ENCODE measurements at regions not wholly inside any gene's neighbourhood (a gene's known extent, or its start where the extent isn't known, plus 50 kb on each side); places are given as distances from the start of the nearest gene placed in this dataset.

GRCh38 chr13:24011266-24011665 lies 114.0 kb upstream of the C1QTNF9B start:
- Mint-ChIP-seq H3K4me3 (no peak overlapping the region), H3K36me3 (no peaks in the 10 kb centered on the region), H3K9me3 (no peaks in the 10 kb centered on the region), H3K27me3 (peaks cover 9% of the 10 kb centered on the region), H3K4me1 (no peaks in the 10 kb centered on the region), H3K27ac (no peak overlapping the region)
- ATAC-seq (ENCODE audit: low read depth) (no peak), DNase-seq (ENCODE audit: low spot score in 2 of 2) (no peak)

DNA sequence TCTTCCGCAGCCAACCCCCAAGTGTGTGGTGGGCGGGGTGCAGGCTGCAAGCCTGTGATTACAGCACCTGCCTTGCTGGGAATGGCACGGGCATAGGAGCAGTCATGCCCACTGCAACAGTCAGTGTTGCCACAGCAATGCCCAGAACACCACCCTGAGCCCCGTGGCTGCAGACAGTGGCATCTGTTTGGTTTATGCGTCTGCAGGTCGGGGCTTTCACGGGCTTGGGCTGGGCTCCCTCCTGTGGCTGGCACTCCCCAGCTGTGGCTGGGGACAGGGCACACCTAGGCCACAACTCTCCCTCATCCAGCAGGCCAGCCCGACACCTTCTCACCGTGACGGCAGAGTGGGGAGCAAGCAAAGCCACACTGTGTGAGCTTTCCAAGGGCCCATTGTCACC lies 115.3 kb upstream of the C1QTNF9B start:
- H3K36me3 Mint-ChIP-seq: no peaks in the 10 kb centered on the region
- ATAC-seq (ENCODE audit: low read depth) (no peak), DNase-seq (ENCODE audit: low spot score in 2 of 2) (no peak)
- no peak overlapping the region for H3K27ac Mint-ChIP-seq
- H3K27me3 Mint-ChIP-seq: peaks cover 13% of the 10 kb centered on the region
- H3K4me3 Mint-ChIP-seq: no peak overlapping the region
- H3K9me3 Mint-ChIP-seq: no peaks in the 10 kb centered on the region
- no peaks in the 10 kb centered on the region for H3K4me1 Mint-ChIP-seq

DNA sequence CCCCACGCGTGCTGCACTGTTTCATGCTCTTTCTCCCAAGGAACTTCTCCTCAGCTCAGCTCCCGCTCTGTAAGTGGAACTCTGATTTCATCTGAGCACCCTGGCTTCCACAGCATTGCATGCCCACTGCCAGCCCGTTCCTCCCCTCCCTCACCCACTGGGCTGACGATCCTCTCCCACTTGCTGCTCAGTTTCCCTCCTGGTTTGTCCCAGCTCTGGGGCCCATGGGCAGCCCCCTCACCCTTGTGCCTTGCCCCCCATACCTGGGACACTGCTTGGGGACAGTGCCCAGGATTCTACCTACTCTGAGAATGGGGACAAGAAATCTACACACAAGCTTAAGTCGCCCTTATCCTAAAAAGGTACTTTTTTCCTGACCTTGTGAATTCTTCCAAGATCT lies 115.9 kb upstream of the C1QTNF9B start:
- Mint-ChIP-seq H3K27me3 (peaks cover 12% of the 10 kb centered on the region), H3K4me1 (no peaks in the 10 kb centered on the region), H3K36me3 (no peaks in the 10 kb centered on the region), H3K9me3 (no peaks in the 10 kb centered on the region), H3K4me3 (no peak overlapping the region), H3K27ac (no peak overlapping the region)
- DNase-seq (ENCODE audit: low spot score in 2 of 2): no peak
- no peak for ATAC-seq (ENCODE audit: low read depth)

GRCh38 chr13:24016046-24016445 lies 118.7 kb upstream of the C1QTNF9B start:
- H3K4me3 Mint-ChIP-seq: no peak overlapping the region
- DNase-seq (ENCODE audit: low spot score in 2 of 2) (no peak), ATAC-seq (ENCODE audit: low read depth) (no peak)
- peaks cover 9% of the 10 kb centered on the region for H3K27me3 Mint-ChIP-seq
- no peaks in the 10 kb centered on the region for H3K9me3 Mint-ChIP-seq
- H3K4me1 Mint-ChIP-seq: no peaks in the 10 kb centered on the region
- no peaks in the 10 kb centered on the region for H3K36me3 Mint-ChIP-seq
- H3K27ac Mint-ChIP-seq: no peak overlapping the region

DNA sequence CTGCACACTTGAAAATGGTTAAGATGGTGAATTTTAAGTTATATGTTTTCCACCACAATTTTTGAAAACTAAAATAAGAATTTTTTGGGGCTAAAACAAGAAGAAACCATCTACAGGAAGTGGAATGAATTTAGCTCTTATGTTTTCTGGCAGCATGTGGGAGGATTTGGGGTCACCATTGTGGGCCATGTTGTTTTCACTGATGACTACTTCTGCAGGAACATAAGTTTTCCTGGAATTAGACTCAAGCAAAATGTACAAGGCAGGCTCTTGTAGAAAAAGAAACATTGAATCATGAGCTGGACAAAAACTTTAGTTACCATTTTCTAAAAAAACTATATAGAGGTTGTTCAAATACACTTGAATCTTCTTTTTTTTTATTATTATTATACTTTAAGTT lies 125.3 kb upstream of the C1QTNF9B start:
- no peak for ATAC-seq (ENCODE audit: low read depth)
- H3K27me3 Mint-ChIP-seq: no peaks in the 10 kb centered on the region

GRCh38 chr13:24023073-24023472 lies 125.8 kb upstream of the C1QTNF9B start:
- no peaks in the 10 kb centered on the region for H3K36me3 Mint-ChIP-seq
- H3K4me1 Mint-ChIP-seq: no peaks in the 10 kb centered on the region
- H3K27ac Mint-ChIP-seq: no peak overlapping the region
- no peaks in the 10 kb centered on the region for H3K9me3 Mint-ChIP-seq
- ATAC-seq (ENCODE audit: low read depth) (no peak), DNase-seq (ENCODE audit: low spot score in 2 of 2) (no peak)
- H3K27me3 Mint-ChIP-seq: peaks cover under 1% of the 10 kb centered on the region
- H3K4me3 Mint-ChIP-seq: no peak overlapping the region

More for the DNA sequence above, 125.3 kb upstream of the C1QTNF9B start:
- Mint-ChIP-seq H3K4me1 (no peaks in the 10 kb centered on the region), H3K9me3 (no peaks in the 10 kb centered on the region), H3K36me3 (no peaks in the 10 kb centered on the region), H3K4me3 (no peak overlapping the region), H3K27ac (no peak overlapping the region)
- DNase-seq (ENCODE audit: low spot score in 2 of 2): no peak

DNA sequence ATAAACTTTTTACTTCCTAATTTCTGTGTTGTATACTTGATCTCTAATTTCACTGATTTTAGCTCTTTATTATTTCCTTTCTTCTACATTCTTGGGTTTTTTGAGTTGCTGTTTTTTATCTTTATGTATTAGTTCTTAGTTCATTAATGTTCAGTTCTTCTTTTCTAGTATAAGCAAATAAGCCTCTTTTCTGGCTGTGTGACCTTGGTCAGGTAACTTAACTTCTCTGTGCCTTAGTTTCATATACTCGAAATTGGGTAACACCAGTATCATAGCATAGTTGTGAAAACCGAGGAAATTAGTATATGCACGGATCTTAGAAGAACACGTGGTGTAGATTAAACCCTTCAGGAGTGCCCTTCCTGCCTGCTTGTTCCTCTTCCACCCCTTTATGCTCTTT lies 130.2 kb upstream of the C1QTNF9B start:
- ATAC-seq (ENCODE audit: low read depth) (no peak), DNase-seq (ENCODE audit: low spot score in 2 of 2) (no peak)
- H3K4me1 Mint-ChIP-seq: no peaks in the 10 kb centered on the region
- H3K36me3 Mint-ChIP-seq: peaks cover 3% of the 10 kb centered on the region
- no peak overlapping the region for H3K4me3 Mint-ChIP-seq
- peaks cover 3% of the 10 kb centered on the region for H3K9me3 Mint-ChIP-seq
- H3K27me3 Mint-ChIP-seq: peaks cover 12% of the 10 kb centered on the region
- no peak overlapping the region for H3K27ac Mint-ChIP-seq

DNA sequence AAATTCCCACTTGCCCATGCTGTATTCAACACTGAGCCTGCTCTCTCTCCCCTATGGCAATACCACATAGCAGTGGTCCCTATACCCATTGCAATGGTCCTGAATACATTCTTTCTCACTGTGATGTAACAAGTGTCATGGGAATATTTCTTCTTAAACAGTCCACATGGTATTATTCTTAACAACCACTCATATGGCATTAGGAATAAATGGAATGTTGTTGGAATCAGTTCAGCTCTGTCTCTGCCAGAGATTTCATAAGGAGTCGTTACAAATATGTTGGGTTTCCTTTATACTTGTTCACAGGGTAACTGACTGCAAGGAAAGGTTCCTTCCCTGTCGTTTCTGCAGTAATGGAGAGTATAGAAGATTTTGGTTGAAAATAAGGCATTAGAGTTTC lies 128.3 kb upstream of the SPATA13 start:
- DNase-seq (ENCODE audit: low spot score in 2 of 2): no peak
- H3K27ac Mint-ChIP-seq: no peak overlapping the region
- peaks cover 3% of the 10 kb centered on the region for H3K9me3 Mint-ChIP-seq
- H3K4me3 Mint-ChIP-seq: no peak overlapping the region
- no peaks in the 10 kb centered on the region for H3K4me1 Mint-ChIP-seq
- H3K27me3 Mint-ChIP-seq: peaks cover 15% of the 10 kb centered on the region
- H3K36me3 Mint-ChIP-seq: peaks cover 3% of the 10 kb centered on the region
- ATAC-seq (ENCODE audit: low read depth): no peak

DNA sequence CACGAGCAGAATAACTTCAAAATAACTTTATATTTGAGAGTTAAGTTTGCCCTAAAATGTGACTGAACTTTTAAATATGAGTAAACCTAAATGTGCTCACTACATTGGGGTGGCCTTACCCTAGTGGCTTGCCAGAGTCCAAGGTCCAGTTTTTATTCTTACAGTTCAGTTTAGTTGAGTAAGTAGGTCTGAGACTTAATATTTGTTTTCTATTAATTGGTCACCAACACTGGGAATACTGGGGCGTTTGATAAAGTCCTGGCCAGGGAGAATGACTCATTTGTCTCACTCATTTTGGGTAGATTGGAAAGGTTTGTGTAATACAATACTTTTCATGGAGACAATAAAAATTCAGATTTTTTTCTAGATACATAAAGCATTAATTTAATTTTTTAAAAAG lies 127.8 kb upstream of the SPATA13 start:
- peaks cover 15% of the 10 kb centered on the region for H3K27me3 Mint-ChIP-seq
- no peak overlapping the region for H3K27ac Mint-ChIP-seq
- H3K36me3 Mint-ChIP-seq: peaks cover 3% of the 10 kb centered on the region
- H3K9me3 Mint-ChIP-seq: peaks cover 3% of the 10 kb centered on the region
- no peak overlapping the region for H3K4me3 Mint-ChIP-seq
- H3K4me1 Mint-ChIP-seq: no peaks in the 10 kb centered on the region
- ATAC-seq (ENCODE audit: low read depth) (no peak), DNase-seq (ENCODE audit: low spot score in 2 of 2) (no peak)

DNA sequence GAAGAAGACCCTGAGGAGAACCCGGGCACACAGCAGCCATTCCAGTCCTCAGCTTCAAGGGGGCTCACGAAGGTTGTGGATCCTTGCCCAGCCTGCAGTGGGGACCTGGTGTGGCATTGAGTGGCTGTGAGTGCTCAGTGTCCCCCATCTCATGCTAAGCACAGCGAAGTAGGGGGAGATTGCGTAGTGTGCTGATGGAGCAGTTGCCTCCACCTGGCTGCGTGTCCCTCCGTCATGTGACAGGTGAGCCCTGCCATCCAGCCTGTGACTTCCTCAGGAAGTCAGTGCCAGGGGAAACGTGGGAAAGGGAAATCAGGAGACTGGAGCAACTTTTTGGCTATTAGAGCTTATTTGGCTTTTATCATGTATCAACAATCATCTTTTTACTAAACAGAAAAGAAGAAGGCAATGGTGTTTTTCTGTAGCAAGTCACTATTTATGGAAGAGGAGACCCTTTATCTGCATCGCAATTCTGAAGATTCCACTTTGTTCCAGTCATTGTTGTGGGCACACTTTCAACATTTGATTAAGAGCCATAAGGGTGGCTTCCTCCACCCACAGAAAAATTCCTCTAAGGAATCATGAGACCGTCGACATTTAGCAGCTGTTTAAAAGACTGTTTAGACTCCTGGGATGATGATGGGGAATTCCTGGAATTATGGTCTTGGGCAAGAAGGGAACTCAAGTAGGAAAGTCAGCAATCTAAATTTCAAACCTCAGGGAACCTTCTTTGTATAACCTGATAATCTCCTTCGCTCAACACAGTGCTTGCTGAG lies 126.8 kb upstream of the SPATA13 start:
- peaks cover 3% of the 10 kb centered on the region for H3K9me3 Mint-ChIP-seq
- H3K27me3 Mint-ChIP-seq: peaks cover 16% of the 10 kb centered on the region
- peaks cover 3% of the 10 kb centered on the region for H3K36me3 Mint-ChIP-seq
- no peak overlapping the region for H3K4me3 Mint-ChIP-seq
- no peaks in the 10 kb centered on the region for H3K4me1 Mint-ChIP-seq
- no peak for ATAC-seq (ENCODE audit: low read depth)
- no peak for DNase-seq (ENCODE audit: low spot score in 2 of 2)
- no peak overlapping the region for H3K27ac Mint-ChIP-seq

- Mint-ChIP-seq H3K9me3 (no peaks in the 10 kb centered on the region), H3K36me3 (no peaks in the 10 kb centered on the region), H3K4me1 (peaks cover 2% of the 10 kb centered on the region), H3K27ac (no peak overlapping the region), H3K27me3 (peaks cover 14% of the 10 kb centered on the region), H3K4me3 (no peak overlapping the region)
- ATAC-seq (ENCODE audit: low read depth): no peak
- no peak for DNase-seq (ENCODE audit: low spot score in 2 of 2)
Measured at GRCh38 chr13:24035411-24035810, 125.1 kb upstream of the SPATA13 start.

DNA sequence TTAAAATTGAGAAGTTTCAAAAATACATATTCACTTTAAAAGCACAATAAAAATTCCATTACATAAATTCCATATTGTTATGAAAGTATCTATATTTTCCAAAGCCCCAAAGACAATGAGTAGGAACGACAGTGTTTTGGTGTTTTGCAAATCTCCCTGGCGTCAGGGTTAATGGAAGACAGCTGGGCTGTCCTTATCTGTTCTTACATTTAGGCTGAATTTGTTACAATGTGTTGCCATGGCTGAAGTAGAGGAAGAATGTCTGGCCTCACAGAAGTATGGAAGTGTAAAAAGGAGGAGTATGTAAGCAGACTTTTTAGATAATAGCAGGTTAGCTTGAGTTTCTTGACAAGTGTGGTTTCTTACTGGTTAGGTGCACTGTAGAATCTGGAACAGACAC lies 124.4 kb upstream of the SPATA13 start:
- H3K4me1 Mint-ChIP-seq: peaks cover 2% of the 10 kb centered on the region
- H3K4me3 Mint-ChIP-seq: no peak overlapping the region
- DNase-seq (ENCODE audit: low spot score in 2 of 2) (no peak), ATAC-seq (ENCODE audit: low read depth) (no peak)
- peaks cover 14% of the 10 kb centered on the region for H3K27me3 Mint-ChIP-seq
- no peaks in the 10 kb centered on the region for H3K9me3 Mint-ChIP-seq
- H3K36me3 Mint-ChIP-seq: no peaks in the 10 kb centered on the region
- H3K27ac Mint-ChIP-seq: no peak overlapping the region

- Mint-ChIP-seq H3K27ac (no peak overlapping the region), H3K4me3 (no peak overlapping the region), H3K27me3 (peaks cover 9% of the 10 kb centered on the region), H3K36me3 (no peaks in the 10 kb centered on the region), H3K9me3 (no peaks in the 10 kb centered on the region), H3K4me1 (peaks cover 2% of the 10 kb centered on the region)
- no peak for DNase-seq (ENCODE audit: low spot score in 2 of 2)
- ATAC-seq (ENCODE audit: low read depth): no peak
Measured at GRCh38 chr13:24038405-24038804, 122.1 kb upstream of the SPATA13 start.

DNA sequence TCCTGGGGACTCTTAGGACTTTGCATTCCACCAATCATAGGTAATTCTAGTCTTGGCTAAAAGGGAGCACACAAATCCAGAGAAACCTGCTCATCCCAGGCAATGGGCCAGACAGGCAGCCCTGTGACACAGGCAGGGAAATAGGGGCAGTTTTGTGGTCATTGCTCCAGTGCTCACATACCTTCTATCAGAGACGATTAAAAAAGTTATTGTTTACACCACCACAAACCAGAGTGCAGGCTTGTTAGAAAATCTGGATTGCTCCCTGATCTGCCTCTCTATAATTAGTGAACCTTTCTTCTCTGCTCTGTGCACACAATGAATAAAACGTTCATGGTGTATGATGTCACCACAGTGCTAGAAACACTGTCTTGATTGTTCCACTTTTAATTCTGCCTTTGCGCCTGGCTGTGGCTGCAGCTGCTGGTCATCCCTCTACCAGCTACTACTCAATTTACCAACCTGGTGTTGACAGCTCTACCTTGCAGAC lies 121.6 kb upstream of the SPATA13 start:
- Mint-ChIP-seq H3K36me3 (no peaks in the 10 kb centered on the region), H3K4me3 (no peak overlapping the region), H3K9me3 (no peaks in the 10 kb centered on the region), H3K27me3 (peaks cover 9% of the 10 kb centered on the region), H3K27ac (no peak overlapping the region), H3K4me1 (peaks cover 2% of the 10 kb centered on the region)
- ATAC-seq (ENCODE audit: low read depth) (no peak), DNase-seq (ENCODE audit: low spot score in 2 of 2) (no peak)

Data from memory B cell (primary cell).